RPMI8226 (cell line): ENCODE measurements at regions not wholly inside any gene's neighbourhood (a gene's known extent, or its start where the extent isn't known, plus 50 kb on each side); places are given as distances from the start of the nearest gene placed in this dataset.

ENCODE experiments used
- DNase-seq: peaks from one replicate; pipeline ENCODE4 v3.0.0-alpha.2; 2015

DNA sequence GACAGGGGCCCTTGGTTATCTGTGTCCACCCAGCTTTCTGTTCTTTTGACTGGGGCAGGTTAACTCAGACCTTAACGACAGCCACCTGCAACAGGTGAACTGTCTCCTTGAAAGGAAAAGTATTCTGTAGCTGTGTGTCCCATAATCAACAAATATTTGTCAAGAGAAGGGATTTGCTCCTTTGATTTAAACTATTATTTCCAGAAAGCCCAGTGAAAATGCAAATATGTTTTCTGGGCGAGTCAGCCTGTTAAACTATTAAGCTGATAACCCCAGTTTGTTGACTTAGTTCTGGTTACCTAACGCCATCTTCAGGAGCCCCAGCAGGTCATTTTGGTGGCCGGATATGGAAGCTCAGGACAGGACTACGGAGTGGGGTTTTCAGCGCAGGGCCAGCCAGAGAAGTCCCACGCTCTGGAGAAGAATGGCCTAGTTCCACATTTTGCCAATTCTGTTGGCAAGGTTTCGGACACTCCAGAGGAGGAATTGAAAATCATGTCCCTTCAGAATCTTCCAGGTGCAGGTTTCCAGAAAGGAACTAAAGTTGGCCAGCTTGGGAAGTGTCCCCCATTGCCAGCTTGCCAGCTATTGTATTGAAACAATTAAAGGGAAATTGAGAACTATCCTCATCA lies 54.5 kb downstream of the ADRA2A start:
- DNase-seq, result no peak

- no peak for DNase-seq
Measured at GRCh38 chr10:111137007-111137406, 60.2 kb downstream of the ADRA2A start.

DNA sequence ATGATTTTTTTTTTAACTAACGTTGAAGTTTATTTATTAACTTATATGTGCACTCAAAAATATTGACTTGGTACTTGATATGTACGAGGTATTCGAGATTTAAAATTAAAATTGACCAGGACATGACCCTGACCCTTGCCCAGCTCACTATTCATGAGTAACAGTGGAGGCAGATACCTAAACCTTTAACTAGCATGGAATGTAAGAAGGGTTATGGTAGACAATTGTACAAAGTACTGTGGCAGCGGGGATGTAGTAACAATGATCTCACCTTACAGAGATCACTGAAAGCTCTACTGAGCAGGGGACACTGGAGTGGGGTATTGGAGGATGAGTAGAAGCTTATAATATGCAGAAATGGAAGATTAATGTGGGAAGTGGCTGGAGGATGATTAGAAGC lies 60.8 kb downstream of the ADRA2A start:
- DNase-seq, result no peak

DNA sequence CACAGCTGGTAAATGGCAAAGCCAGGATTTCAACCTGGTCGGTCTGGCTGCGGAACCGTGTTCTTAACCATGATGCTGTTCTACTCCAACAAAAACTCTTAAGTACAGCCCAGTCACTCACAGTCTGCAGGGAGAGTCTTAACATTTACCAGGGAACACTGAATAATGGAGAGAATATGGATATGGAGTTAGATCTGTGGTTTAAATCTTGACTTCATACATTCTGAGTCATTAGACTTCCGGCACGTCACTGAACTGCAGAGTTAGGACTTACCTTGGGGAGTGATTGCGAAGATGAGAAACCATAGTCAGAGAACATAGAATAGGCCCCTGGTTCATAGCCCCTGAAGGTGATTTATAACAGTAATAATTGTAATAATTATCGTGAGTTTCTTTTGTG lies 61.7 kb downstream of the ADRA2A start:
- no peak for DNase-seq

- DNase-seq, result no peak
Measured at GRCh38 chr10:111139567-111139966, 62.7 kb downstream of the ADRA2A start.

- DNase-seq, result no peak
Measured at GRCh38 chr10:111142092-111142768, 65.4 kb downstream of the ADRA2A start.

- no peak for DNase-seq
Measured at GRCh38 chr10:111146025-111146640, 69.3 kb downstream of the ADRA2A start.

GRCh38 chr10:111148025-111148424 lies 71.2 kb downstream of the ADRA2A start:
- DNase-seq, result no peak

DNA sequence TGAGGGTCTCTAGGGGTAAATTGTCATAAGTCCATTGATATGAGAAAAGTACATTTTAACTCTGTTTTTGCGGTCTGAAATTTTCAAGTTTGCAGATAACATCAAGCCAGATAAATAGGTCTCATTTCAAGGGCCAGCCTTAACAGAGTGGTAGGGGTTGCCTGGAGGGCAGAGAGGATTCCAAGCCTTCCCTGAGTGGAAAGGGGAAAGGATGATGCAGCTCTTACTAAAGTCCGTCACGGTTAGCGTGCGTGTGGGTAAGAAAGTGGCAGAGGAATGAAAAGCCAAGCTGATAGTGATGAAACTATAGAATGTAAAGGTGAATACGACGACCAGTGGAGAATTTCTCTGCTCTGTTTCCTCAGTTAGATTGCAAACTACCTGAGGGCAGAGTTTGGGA lies 71.6 kb downstream of the ADRA2A start:
- no peak for DNase-seq

GRCh38 chr10:111150691-111151090 lies 73.9 kb downstream of the ADRA2A start:
- DNase-seq, result no peak

DNA sequence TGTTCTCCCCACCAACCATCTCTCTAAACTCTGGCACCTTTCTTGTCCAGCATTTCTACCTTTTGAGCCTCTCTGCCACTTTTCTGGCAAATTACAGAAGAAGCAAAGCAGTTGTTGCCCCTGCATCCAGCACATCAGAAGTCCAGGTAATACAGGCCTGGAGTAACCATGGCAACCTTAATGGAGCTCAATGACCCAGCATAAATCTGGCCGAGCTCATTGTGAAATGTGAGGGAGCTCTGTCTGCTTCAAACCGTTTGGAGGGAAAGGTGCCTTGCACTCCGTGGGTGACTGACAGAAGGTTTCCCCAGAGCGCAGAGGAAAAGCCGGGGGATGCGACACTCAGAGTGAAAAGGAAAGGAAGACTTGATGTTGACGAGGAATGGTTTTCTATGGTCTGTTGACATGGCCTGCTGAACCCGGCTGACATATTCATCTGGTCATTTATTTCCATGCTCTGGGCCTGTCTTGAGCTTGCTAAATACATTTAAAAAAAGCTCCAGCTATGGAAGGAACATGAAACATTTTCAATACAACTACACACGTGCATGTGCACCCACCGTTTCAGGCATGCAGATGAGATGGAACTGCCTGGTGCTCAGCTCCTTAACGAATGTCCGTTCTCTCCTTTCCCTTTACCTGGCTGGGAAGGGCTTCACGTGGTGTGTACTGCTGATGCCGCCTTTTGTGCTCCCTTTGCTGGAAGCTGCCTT lies 74.9 kb downstream of the ADRA2A start:
- DNase-seq, result no peak

GRCh38 chr10:111156754-111157153 lies 79.9 kb downstream of the ADRA2A start:
- DNase-seq, result no peak

GRCh38 chr10:111158595-111158994 lies 81.8 kb downstream of the ADRA2A start:
- DNase-seq, result no peak

DNA sequence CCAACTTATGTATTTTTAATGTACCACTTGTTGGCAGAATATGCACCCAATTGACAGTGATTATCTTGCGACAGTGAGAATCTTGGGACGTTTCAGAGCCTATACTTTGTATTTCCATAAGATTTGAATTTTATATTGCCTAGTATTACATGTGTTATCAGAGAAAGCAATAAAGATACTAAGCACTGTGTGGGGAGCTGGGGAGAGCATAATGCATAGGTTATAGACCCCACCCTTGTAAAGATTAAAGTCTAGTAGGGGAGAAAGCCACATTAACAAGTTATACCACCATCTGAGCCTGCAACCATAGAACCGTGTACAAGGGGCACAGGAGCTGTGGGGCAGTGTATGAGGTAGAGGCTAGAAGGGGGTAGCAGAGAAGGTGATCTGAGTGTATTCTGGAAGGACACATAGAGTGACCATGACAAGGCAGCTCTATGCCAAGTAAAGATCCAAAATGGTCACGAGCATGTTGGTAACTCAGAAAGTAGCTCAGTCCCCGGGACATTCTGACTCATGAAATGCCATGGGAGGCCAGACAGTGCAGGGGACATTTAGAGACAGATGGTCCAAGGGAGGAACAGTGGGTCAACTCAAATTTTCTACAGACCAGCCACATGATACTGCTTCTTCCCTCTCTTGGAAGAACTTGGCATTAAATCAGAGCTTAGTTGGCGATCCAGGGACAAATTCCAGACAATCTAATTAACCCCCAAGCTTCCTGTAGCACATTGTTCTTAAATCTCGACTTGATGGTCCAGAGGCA lies 84.5 kb downstream of the ADRA2A start:
- no peak for DNase-seq

DNA sequence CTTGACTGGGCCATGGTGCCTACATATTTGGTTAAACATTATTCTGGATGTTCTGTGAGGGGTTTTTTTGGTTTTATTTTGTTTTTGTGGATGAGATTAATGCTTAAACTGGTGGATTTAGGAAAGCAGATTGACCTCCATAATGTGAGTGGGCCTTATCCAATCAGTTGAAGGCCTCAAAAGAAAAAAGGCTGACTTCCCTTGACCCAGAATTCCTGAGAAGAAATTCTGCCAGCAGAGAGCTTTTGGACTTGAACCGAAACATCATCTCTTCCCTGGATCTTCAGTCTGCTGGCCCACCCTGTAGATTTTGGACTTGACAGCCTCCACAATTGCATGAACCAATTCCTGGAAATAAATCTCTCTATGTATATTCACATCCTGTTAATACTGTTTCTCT lies 94.4 kb downstream of the ADRA2A start:
- DNase-seq, result no peak

- DNase-seq, result no peak
Measured at GRCh38 chr10:111175787-111176186, 99.0 kb downstream of the ADRA2A start.

- DNase-seq, result no peak
Measured at GRCh38 chr10:111177379-111177778, 100.5 kb downstream of the ADRA2A start.

DNA sequence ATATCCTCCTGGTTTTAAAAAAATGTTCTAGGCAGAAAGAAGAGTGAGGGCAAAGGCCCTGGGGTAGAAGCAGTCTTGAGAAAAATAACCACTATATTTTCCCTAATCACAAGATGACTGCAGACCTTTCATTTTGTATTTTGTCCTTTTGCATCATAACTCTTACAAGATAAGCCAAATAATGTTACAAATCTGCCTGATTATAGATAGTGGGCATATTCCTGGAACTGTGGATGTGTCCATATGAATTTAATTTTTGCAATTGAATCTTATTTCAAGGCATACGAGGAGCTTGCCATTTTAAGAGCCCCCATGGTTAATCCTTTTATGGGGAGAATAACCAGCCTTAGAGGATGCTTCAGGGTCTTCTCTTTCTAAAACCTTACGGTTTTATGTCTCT lies 102.7 kb downstream of the ADRA2A start:
- no peak for DNase-seq

- no peak for DNase-seq
Measured at GRCh38 chr10:111186358-111186757, 109.5 kb downstream of the ADRA2A start.

DNA sequence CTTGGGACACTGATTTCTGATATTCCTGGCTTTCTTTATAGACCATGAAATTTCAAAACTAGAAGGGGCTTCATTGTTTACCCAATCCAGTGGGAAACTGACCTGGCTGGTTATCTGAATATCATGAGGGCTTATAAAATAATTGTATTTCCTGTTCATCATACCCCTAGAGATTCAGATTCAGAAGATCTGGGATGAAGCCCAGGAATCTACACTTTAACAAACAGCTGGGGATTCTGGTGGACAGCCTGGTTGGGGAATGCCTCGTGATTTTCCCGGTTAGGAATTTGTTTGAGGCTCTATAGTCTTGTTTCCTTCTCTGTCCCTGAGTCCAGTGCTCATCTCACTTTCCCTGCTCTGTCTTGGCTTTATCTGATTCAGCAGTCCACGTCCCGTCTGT lies 110.3 kb downstream of the ADRA2A start:
- no peak for DNase-seq

DNA sequence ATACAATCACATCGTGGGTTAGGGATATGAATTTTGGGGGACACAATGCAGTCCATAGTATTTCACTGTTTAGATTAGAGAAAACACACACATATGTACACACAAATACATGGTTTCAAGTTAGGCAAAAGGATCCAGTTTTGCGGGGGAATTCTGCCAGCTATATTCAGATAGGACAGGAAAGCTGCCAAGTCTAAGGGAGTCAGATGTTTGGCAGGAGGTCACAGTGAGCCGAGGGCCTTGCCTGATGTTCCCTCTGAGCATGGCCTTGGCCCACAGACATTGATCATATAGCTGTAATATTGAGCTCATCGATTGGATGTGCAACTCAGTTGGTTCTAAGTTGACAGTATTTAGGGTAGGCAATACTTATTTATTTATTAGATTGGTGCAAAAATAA lies 122.8 kb downstream of the ADRA2A start:
- no peak for DNase-seq

DNA sequence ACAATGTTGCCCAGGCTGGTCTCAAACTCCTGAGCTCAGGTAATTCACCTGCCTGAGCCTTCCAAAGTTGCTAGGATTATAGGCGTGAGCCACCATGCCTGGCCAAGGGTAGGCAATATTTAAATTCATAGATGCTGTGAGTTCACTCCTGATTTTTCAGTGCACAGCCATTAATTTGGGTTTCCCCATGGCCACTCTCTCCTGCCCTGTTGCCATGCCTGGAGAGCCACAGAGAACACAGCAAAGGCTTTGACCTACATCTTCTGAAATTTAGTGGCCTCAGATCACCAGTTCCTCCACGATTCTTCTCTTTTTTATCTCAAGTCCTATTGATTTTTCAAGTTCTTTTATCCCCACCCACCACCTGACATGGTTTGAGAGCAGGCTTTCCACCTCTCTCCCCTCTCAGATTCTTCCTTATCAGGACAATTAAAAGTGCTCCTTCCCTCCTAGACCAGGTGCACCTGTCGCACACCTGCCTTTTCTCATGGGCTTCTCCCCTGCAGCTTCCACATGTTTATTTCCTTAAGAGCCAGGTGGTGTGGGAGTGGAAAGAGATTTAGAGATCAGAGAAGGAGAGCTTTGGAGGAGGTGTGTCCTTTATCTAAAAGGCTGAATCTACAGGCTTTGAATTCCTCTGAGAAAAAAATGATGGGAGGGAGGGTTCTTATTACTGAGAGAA lies 123.8 kb downstream of the ADRA2A start:
- no peak for DNase-seq

GRCh38 chr10:111203615-111204014 lies 126.8 kb downstream of the ADRA2A start:
- DNase-seq, result no peak
